ENCODE measurements at regions not wholly inside any gene's neighbourhood (a gene's known extent, or its start where the extent isn't known, plus 50 kb on each side); places are given as distances from the start of the nearest gene placed in this dataset.
"Not testable (repeated sequence)": the region's sequence is repeated elsewhere in the genome, so short reads cannot be mapped to it uniquely, and the experiment has no call there.

DNA sequence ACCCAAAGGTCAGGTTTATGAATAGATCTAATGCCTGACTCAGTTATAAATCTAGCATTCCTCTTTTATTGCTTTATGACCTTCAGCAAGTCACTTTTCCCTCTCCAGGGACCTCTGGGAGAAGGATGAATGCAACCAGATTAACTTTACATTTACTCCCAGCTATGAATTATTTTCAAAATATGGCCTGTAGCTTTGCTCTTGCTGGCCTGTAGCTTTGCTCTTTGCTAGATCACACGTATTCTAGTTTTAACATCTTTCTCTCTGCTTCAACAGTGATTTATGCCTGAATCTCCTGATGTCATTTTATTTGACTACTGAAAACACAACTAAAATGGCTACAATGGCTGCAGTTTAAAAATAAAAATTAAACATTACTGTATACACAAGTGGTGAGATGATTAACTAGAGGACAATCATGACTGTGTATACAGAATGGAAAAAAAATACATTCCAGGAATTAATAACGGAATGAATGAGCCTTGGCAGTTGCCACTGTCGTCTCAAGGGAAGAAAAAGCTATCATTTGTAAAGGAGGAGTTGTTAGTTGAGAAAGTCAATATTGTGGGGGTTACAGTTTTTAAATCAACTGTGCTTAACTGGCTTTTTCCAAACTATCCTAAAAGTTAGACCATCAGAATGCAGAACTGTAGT is 434.5 kb upstream of the GOT2 start:
- no peak for DNase-seq (ENCODE audit: low spot score)

DNA sequence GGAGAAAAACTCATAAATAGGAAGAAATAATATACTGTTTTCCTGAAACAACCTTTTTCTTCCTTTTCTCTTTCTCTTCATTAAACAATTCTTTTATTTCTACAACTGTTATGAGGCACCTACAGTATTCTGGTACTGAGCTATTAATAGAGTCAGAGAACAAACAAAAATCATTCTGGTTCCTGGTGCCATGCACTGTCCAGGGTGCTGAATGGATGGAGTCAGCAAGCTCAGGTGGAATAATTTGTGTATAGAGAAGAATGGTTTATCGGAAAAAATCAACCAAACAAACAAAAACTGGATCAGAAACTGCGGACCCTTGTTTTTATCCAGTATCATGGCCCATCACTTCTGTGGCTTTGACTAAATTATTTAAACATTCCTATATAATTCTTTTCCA is 430.3 kb upstream of the GOT2 start:
- no peak for DNase-seq (ENCODE audit: low spot score)

DNA sequence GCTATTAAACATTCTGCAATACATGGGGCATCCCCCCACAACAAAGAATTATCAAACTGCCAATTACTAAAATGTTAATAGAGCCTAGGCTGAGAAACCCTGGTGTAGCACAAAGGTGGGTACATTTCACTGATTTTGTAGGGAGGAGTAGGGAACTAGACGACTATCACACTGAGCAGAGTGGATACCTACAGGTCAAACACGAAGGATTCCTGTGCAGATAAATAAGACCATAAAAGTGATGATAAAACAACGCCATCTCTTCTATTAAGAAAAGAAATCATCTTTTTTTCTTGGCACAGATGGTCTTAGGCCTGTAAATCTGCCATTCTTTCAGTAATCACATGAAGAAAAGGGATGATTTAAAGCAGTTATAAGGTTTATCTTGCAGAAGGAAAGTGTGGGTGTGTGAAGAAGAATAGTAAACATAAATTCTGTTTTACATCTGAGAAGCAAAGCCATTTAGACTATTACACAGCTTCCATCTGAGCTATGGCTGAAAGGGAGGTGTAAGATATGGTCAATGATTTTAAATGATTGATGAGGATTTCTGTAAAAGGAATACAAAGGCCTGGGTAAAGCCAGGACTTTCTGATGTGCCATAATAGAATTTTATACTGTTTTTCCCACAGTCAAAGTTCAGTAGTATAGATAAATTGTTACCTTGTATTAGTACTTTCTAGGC is 429.4 kb upstream of the GOT2 start:
- DNase-seq (ENCODE audit: low spot score), result no peak

GRCh38 chr16:59161679-59162078 is 427.6 kb upstream of the GOT2 start:
- no peak for DNase-seq (ENCODE audit: low spot score)

GRCh38 chr16:59154295-59154694 is 420.2 kb upstream of the GOT2 start:
- DNase-seq (ENCODE audit: low spot score), result no peak

DNA sequence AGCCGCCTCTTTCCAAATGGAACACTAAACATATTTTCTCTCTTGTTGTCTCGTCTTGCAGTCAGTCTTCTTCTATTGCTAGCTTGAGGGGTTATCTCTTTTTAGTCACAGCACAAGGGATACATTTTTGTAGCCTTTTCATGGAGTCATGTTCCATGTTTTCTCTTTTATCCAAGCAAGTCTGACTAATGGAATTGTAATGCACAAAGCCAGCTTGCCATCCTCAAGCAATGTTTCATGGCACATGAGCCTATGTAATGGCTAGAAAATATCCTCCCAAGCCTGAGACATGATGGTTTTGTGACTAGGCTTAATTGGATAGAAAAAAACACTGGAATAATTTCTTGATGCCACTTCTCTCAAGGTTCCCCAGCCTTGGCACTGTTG is 414.6 kb upstream of the GOT2 start:
- DNase-seq (ENCODE audit: low spot score), result no peak

DNA sequence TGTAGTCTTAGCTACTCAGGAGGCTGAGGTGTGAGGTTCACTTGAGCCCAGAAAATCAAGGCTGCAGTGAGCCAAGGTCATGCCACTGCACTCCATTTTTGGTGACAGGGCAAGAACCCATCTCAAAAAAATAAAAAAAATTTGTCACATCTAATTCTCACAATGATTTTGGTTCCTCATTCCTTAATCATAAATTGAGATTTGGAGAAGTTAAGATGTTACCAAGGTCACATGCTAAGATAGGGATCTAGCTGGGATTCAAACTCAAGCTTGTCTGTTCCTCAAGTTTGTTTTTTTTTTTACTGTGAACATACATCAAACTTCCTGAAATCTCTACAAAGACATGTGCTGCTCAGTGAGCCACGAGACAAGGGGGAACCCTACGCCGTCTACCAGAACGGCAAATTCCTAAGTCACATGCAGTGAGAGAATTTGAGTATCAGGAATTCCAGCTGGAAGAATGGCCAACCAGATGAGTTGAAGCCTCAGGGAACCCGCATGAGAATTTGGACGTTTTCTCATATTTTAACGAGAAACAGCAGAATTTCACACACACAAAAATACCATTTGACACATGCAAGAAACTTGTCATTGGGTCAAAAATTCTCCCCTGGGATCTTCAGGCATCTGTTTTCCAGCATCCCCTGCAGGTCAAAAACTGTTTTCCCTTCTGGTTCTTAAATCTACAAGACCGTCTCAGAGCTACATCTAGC is 414.1 kb upstream of the GOT2 start:
- DNase-seq (ENCODE audit: low spot score), result no peak

DNA sequence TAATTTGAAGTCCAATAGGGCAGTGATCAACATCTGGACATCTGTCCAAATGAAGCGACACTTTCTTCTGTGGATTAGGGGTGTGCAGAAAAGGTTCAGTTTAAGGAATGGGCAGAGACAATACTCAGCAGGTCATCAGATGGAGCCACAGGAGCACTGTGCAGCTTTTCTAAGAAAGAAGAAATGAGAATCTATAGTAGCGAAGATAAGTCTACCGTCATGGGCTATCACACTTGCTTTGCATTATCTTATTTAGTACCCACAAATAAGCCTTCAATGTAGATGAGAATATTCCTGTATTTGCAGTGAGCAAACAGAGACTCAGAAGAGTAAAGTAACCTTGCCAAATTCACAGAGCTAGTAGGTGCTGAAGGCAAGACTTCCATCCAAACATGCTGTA is 412.0 kb upstream of the GOT2 start:
- no peak for DNase-seq (ENCODE audit: low spot score)

GRCh38 chr16:59144841-59145240 is 410.7 kb upstream of the GOT2 start:
- DNase-seq (ENCODE audit: low spot score), result no peak

GRCh38 chr16:59144326-59144725 is 410.2 kb upstream of the GOT2 start:
- DNase-seq (ENCODE audit: low spot score), result no peak

GRCh38 chr16:59126486-59126885 is 392.4 kb upstream of the GOT2 start:
- DNase-seq (ENCODE audit: low spot score), result no peak

- no peak for DNase-seq (ENCODE audit: low spot score)
These were observed 389.9 kb upstream of the GOT2 start for GRCh38 chr16:59124056-59124455.

- no peak for DNase-seq (ENCODE audit: low spot score)
These were observed 389.4 kb upstream of the GOT2 start for GRCh38 chr16:59123479-59123878.

DNA sequence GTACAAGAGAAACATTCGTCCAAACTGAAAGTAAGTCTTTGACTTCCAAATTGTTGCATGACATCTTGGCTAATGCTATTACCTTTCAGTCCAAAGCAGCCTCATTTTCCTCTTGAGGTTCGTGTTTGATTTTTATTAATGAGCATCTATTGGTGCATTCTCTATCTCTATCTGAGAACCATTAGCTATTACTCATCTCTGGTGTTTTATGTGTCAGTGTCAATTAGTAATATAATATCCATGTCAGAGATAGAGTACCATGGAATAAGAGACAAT is 388.1 kb upstream of the GOT2 start:
- DNase-seq (ENCODE audit: low spot score), result no peak

DNA sequence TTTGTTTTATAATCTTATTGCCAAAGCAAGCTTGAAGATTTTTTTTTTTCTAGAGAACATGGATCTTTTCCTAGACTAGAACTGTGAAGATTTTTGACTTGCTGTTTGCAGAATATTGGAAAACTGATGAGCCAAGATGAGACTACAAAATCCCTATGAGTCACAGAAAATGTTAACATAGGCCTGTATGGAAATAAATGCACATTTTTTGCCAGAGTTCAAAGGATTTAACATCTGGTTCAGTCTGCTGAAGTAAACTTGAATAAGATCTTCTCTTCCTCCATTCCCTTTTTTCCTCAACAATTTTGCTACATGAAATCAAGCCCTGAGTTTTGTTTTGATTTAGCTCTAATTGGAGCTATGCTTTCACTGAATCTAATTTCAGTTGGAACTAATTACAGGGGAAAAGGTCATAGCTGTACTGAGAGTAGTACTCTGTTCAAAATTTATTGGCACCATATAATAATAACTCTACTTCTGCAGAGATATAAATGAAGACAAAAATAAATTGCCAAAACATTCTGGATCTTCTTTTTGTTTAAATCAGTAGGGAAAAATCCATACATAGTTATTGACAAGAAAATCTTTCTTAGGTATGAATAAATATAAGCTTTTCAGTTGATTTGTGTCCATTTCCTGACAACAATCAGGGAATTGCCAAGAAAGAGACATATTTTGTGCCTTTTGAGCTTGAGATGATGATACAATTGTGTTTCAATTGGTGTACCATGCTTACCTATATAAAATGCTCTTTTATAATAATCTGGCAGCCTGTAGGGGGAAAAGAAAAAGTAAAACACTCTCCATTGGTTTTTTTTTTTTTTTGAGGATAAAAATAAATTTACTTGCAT is 387.5 kb upstream of the GOT2 start:
- no peak for DNase-seq (ENCODE audit: low spot score)

GRCh38 chr16:59116744-59117143 is 382.6 kb upstream of the GOT2 start:
- no peak for DNase-seq (ENCODE audit: low spot score)

DNA sequence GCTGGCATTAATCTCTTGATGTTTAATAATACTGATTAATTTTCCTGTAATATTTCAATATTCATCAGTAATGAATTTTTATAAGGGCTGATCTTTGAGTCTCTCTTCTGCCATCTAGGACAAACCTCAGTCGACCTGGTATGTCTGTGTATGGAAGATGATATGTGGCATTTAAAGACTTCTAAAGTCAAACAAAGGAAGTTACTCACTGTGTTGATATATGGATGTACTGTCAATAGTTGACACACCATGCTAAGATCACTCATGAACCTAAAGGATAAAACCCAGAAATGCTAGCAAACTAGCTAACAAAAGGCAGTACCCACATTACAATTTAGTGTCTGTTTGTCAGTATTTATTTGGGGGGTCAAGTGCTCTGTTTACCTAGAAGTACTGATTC is 380.7 kb upstream of the GOT2 start:
- DNase-seq (ENCODE audit: low spot score), result no peak

GRCh38 chr16:59113004-59113670 is 379.0 kb upstream of the GOT2 start:
- DNase-seq (ENCODE audit: low spot score), result no peak

- no peak for DNase-seq (ENCODE audit: low spot score)
These were observed 377.2 kb upstream of the GOT2 start for GRCh38 chr16:59111280-59111679.

- DNase-seq (ENCODE audit: low spot score), result no peak
These were observed 374.3 kb upstream of the GOT2 start for GRCh38 chr16:59108374-59108773.

DNA sequence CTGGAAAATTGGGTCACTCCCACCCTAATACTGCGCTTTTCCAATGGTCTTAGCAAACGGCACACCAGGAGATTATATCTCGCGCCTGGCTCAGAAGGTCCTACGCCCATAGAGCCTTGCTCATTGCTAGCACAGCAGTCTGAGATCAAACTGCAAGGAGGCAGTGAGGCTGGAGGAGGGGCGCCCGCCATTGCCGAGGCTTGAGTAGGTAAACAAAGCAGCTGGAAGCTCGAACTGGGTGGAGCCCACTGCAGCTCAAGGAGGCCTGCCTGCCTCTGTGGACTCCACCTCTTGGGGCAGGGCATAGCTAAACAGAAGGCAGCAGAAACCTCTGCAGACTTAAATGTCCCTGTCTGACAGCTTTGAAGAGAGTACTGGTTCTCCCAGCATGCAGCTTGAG is 362.6 kb upstream of the GOT2 start:
- not testable (repeated sequence) for DNase-seq (ENCODE audit: low spot score)

DNA sequence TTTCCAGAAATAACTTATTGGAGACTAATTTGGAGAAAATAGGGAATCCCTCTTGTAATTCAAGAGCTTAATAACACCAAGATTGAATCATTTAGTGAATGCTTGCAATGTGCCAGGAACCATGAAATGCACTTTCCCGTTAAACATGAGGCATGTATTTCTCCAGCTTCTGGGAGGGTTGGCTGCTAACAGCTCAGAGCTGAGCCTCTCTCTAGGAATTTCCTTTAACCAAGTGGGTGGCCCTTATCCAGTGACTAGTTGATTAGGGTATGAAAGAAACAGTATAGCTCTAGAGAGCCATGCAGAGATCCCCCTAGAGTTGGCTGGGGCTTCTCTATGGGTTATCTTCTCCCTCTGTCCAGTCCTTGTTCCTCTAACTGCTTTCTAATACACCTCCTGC is 356.4 kb upstream of the GOT2 start:
- no peak for DNase-seq (ENCODE audit: low spot score)

Data from AG08396 (cell line).